Stomach smooth muscle (tissue), 2 donors: ENCODE measurements at regions not wholly inside any gene's neighbourhood (a gene's known extent, or its start where the extent isn't known, plus 50 kb on each side); places are given as distances from the start of the nearest gene placed in this dataset.

Experiments used
- H3K27ac ChIP-seq: one replicate; pipeline ENCODE4 v1.7.0; 2013; ENCODE audit warnings: mild to moderate bottlenecking, low read length, inconsistent platforms
- H3K27me3 ChIP-seq, 2 donors: one replicate each; pipeline ENCODE4 v1.7.0; 2013; ENCODE audit warnings: low read length in 2 of 2; ENCODE audit not compliant: insufficient read depth in 2 of 2, control insufficient read depth in 1 of 2
- H3K36me3 ChIP-seq, 2 donors: one replicate each; pipeline ENCODE4 v1.7.0; 2013; ENCODE audit warnings: low read length in 2 of 2; ENCODE audit not compliant: control insufficient read depth in 2 of 2, insufficient read depth in 2 of 2
- H3K4me1 ChIP-seq: one replicate; pipeline ENCODE4 v1.7.0; 2013; ENCODE audit warnings: low read length; ENCODE audit not compliant: control insufficient read depth, insufficient read depth
- H3K4me3 ChIP-seq, 2 donors: one replicate each; pipeline ENCODE4 v1.7.0; 2013; ENCODE audit warnings: low read length in 2 of 2
- H3K9ac ChIP-seq, 2 donors: one replicate each; pipeline ENCODE4 v1.7.0; 2013; ENCODE audit warnings: low read length in 2 of 2, mild to moderate bottlenecking in 1 of 2
- H3K9me3 ChIP-seq, 2 donors: one replicate each; pipeline ENCODE4 v1.7.0; 2013; ENCODE audit warnings: low read length in 2 of 2; ENCODE audit not compliant: control insufficient read depth in 2 of 2
- donor health status: healthy.
- donor health status: Pancreatic carcinoma.

GRCh38 chrX:118187100-118187499 lies 70.5 kb upstream of the KLHL13 start:
- Histone ChIP-seq H3K27ac (no peak overlapping the region), H3K4me1 (no peaks in the 10 kb centered on the region), H3K27me3 (peaks cover 0 to 5% of the 10 kb centered on the region in 2 donors), H3K36me3 (no peaks in the 10 kb centered on the region), H3K9me3 (no peaks in the 10 kb centered on the region), H3K4me3 (no peak overlapping the region), H3K9ac (no peak overlapping the region)

GRCh38 chrX:118189000-118189399 lies 72.4 kb upstream of the KLHL13 start:
- Histone ChIP-seq H3K4me3 (no peak overlapping the region), H3K27me3 (peaks cover 0 to 5% of the 10 kb centered on the region in 2 donors), H3K27ac (no peak overlapping the region), H3K9ac (no peak overlapping the region), H3K4me1 (no peaks in the 10 kb centered on the region), H3K36me3 (no peaks in the 10 kb centered on the region), H3K9me3 (no peaks in the 10 kb centered on the region)

- no peak overlapping the region for H3K9ac ChIP-seq
- no peaks in the 10 kb centered on the region for H3K36me3 ChIP-seq
- H3K4me1 ChIP-seq: no peaks in the 10 kb centered on the region
- H3K9me3 ChIP-seq: no peaks in the 10 kb centered on the region
- H3K27ac ChIP-seq: no peak overlapping the region
- peaks cover 0 to 5% of the 10 kb centered on the region in 2 donors for H3K27me3 ChIP-seq
- no peak overlapping the region for H3K4me3 ChIP-seq
These were observed 73.0 kb upstream of the KLHL13 start for GRCh38 chrX:118189628-118190027.

GRCh38 chrX:118197730-118198129 lies 81.1 kb upstream of the KLHL13 start:
- Histone ChIP-seq H3K4me3 (no peak overlapping the region), H3K9ac (no peak overlapping the region), H3K4me1 (no peaks in the 10 kb centered on the region), H3K27ac (no peak overlapping the region), H3K27me3 (peaks cover 0 to 6% of the 10 kb centered on the region in 2 donors), H3K36me3 (no peaks in the 10 kb centered on the region), H3K9me3 (no peaks in the 10 kb centered on the region)

- no peaks in the 10 kb centered on the region for H3K36me3 ChIP-seq
These were observed 82.0 kb upstream of the KLHL13 start for GRCh38 chrX:118198577-118198976.

GRCh38 chrX:118199997-118200396 lies 83.4 kb upstream of the KLHL13 start:
- Histone ChIP-seq H3K9ac (no peak overlapping the region), H3K4me3 (no peak overlapping the region), H3K4me1 (no peaks in the 10 kb centered on the region), H3K27ac (no peak overlapping the region), H3K27me3 (peaks cover 0 to 6% of the 10 kb centered on the region in 2 donors), H3K9me3 (no peaks in the 10 kb centered on the region), H3K36me3 (no peaks in the 10 kb centered on the region)

More at GRCh38 chrX:118198577-118198976, 82.0 kb upstream of the KLHL13 start:
- Histone ChIP-seq H3K4me3 (no peak overlapping the region), H3K4me1 (no peaks in the 10 kb centered on the region), H3K9me3 (no peaks in the 10 kb centered on the region), H3K27me3 (peaks cover 0 to 6% of the 10 kb centered on the region in 2 donors), H3K27ac (no peak overlapping the region), H3K9ac (no peak overlapping the region)

- no peak overlapping the region for H3K9ac ChIP-seq
- H3K4me3 ChIP-seq: no peak overlapping the region
These were observed 89.1 kb upstream of the KLHL13 start for GRCh38 chrX:118205421-118206395.

GRCh38 chrX:118207831-118208453 lies 91.3 kb upstream of the KLHL13 start:
- H3K36me3 ChIP-seq: no peaks in the 10 kb centered on the region
- no peak overlapping the region for H3K27ac ChIP-seq
- peaks cover 2% of the 10 kb centered on the region for H3K4me1 ChIP-seq
- H3K27me3 ChIP-seq: peaks cover 0 to 2% of the 10 kb centered on the region in 2 donors
- H3K9ac ChIP-seq: no peak overlapping the region
- no peaks in the 10 kb centered on the region for H3K9me3 ChIP-seq
- no peak overlapping the region for H3K4me3 ChIP-seq

More at GRCh38 chrX:118205421-118206395, 89.1 kb upstream of the KLHL13 start:
- Histone ChIP-seq H3K9me3 (no peaks in the 10 kb centered on the region), H3K36me3 (no peaks in the 10 kb centered on the region), H3K27me3 (peaks cover 0 to 2% of the 10 kb centered on the region in 2 donors), H3K27ac (no peak overlapping the region), H3K4me1 (peaks cover 2% of the 10 kb centered on the region)

- Histone ChIP-seq H3K4me3 (no peak overlapping the region), H3K27ac (no peak overlapping the region), H3K27me3 (peaks cover 0 to 2% of the 10 kb centered on the region in 2 donors), H3K9ac (no peak overlapping the region), H3K9me3 (no peaks in the 10 kb centered on the region), H3K36me3 (no peaks in the 10 kb centered on the region), H3K4me1 (peaks cover 2% of the 10 kb centered on the region)
These were observed 91.9 kb upstream of the KLHL13 start for GRCh38 chrX:118208481-118208880.

- Histone ChIP-seq H3K4me3 (no peak overlapping the region), H3K27me3 (peaks cover 0 to 2% of the 10 kb centered on the region in 2 donors), H3K36me3 (no peaks in the 10 kb centered on the region), H3K27ac (no peak overlapping the region), H3K9ac (no peak overlapping the region), H3K9me3 (no peaks in the 10 kb centered on the region), H3K4me1 (peaks cover 2% of the 10 kb centered on the region)
These were observed 95.5 kb upstream of the KLHL13 start for GRCh38 chrX:118211891-118212816.
